ENCODE measurements at regions not wholly inside any gene's neighbourhood (a gene's known extent, or its start where the extent isn't known, plus 50 kb on each side); places are given as distances from the start of the nearest gene placed in this dataset.
"Not testable (repeated sequence)": the region's sequence is repeated elsewhere in the genome, so short reads cannot be mapped to it uniquely, and the experiment has no call there.

DNA sequence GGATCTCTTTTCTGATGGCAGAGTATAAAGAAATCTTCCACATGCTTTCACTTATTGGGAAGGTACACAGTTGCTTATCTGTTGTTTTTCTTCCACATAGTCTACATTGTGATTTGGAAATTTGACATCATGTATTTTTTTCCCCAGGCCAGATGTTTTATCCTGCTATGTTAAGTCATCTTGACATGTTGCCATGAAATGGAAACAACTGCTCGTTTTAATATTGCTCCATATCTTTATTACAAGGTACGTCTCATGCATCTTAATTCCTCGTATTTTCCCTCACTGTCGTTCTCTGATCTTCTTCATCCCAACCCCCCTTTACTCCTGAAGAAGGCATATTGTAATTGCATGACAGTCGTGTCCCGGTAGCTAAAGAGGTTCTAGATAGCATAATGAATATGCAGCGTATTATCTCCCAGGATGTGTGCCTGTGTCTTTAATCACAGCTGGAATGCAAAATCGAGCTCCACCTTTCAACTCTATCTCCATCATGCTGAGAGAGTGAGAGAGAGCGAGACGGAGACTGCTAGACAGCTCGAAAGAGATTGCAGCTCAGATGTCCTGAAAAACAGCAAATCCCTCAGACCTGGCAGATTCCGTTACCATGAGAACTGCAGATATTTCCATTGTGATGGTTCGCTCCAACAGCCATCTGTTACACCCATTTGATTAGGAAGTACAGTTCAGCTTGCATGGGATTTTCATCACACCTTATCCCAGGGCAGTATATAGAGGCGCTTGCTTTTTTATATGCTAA, 281.7 kb downstream of the TMEM38B start:
- DNase-seq (ENCODE audit: low read depth in 3 of 3) = no peak

DNA sequence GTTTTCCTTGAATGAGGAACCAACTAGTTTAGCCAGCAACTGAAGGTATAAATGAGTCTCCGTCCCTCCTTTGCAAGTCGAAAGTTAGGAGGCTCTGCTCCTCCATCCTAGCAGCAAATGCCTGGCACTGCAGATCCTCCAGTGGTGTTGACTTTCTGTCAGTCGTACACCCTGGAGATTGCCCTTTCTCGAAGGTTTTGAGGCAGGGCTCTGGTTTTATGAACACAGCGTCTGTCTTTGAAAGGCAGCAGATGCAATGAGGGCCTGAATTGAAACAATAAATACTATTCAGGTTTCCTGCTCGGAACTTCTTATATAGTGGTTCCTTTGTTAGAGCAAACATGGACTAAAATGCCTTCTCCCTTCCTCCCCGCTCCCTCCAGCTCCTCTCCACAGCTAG, 284.0 kb downstream of the TMEM38B start:
- no peak for DNase-seq (ENCODE audit: low read depth in 3 of 3)

DNA sequence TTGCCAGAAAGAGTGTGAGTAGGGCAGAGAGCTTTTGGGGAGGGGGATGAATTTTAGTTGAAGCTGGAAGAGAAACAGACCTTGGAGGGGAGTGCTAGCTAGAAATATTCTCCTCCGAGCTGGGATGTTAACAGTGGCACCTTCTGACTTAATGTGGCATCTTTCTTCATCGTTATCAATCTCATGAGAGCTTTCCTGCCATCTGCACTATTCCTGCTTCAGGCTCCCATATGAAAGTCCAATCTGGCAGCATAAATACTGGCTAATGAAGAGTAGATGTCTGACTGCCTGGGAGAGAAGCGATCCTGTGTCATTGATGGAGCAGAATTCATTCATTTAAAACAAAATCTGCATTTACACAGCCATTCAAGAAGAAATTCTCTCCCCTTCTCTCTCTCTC, 284.5 kb downstream of the TMEM38B start:
- no peak for DNase-seq (ENCODE audit: low read depth in 3 of 3)

DNA sequence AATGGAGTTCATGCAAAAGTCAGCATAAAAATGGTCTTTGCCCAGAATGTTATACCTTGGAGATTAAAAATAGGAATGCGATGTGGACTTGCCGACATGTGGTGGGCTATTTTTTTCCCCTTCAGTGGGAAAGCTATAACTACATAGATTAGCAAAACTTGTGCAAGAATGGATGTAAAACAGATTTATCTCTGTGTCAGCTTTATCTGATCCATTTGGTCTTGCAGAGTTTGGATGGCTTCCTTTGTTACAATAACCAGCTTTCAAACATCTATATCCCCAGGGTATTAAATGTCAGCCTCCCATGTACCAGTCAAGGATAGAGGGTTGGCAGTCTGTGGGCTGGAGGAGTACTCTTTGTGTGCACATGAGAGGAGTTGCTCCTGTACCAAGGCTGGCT, 284.9 kb downstream of the TMEM38B start:
- no peak for DNase-seq (ENCODE audit: low read depth in 3 of 3)

DNA sequence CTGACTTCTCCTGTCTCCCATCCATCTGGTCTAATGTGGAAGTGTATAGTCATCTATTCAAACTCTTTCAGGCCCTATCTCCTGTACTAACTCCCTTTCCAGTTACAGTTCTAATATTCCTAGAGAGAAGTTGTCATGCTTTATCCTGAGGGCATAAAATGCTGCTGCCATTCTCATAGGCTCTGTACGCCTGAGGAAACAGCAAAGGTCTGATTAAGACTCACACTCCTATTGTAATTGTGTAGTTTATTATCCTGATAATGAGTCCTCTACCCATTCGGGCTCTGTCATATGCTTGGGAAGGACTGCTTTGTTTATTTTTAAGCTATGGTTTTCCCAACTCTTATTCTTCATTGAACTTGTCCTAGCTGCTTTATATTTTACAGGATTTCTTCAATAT, 290.4 kb downstream of the TMEM38B start:
- no peak for DNase-seq (ENCODE audit: low read depth in 3 of 3)

DNA sequence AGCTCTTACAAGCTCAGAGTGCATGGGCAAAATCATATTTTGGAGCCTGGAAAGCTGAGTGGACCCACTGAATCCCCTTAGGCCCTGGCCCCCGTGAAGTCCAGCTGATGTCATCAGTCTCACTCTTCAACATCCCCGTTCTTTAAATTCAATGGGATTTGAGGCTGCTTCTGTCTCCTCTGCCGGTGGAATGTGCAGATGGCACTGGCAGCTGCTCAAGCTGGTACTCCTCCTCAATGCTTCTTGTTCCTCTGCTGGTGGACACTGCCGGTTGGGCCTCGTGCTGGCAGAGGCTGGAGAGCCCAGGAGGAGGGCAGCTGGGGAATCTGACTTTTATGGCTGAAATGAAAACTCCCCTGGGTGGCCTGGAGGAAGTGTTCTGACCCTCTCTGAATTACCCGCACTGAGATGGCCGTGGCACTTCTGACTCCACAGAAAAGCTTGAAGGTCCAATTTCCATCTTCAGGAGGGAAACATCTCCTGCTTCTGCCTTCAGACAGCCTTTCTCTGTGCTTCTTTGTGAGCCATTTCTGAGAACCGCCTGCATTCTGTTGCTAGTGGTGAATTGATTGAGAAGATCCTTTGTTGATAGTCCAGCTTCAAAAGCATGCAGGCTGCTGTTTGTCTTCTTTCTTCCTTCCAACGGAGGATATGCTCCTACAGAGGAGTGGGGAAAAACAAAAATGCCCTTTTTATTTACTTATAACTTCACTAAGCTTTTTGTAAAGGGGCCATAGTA, 298.9 kb downstream of the TMEM38B start:
- DNase-seq (ENCODE audit: low read depth in 3 of 3) = no peak

DNA sequence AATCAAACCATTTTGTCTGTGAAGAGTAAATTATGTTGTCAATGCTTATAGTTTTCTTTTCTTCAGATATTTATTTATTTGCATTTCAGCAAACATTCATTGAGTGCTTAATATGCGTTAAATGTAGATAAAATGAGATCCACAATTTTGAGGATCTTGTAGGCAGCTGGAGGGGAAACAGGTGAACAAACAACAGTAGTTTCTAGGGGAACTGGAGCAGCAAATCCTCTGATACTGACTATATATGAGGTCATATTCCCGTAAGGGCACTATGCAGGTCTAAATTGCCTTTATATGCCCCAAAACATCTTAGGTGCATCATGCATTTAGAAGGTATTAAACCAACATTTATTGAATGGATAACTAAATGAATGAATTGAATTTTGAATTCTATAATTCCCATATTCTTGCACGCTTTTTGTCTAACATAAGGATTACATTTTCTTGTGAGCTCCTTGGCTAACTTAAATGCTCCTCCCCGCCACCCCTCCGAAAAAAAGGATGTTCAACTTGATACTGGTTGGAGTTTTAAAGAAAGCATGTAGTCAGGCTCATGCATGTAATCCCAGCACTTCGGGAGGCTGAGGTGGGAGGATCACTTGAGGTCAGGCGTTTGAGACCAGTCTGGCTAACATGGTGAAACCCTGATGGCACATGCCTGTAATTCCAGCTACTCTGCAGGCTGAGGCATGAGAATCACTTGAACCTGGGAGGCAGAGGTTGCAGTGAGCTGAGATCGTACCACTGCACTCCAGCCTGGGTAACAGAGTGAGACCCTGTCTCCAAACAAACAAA, 299.8 kb downstream of the TMEM38B start:
- DNase-seq (ENCODE audit: low read depth in 3 of 3) = no peak

DNA sequence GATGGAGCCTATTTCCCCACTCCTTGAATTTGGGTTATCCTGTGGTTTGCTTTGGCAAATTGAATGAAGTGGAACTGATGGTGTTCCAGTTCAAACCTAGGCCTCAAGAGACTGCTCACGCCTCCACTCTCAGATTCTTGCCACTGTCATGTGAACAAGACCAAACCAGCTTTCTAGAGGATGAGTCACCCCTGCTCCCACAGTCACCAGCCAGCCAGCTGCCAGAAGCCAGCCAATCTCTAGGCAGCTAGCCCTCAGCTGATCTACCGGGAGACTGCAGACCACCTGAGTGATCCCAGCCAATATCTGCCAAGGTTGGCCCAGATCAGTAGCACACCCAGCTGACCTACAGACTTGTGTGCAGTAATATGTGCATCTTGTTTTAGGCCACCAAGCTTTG, 300.6 kb downstream of the TMEM38B start:
- no peak for DNase-seq (ENCODE audit: low read depth in 3 of 3)

DNA sequence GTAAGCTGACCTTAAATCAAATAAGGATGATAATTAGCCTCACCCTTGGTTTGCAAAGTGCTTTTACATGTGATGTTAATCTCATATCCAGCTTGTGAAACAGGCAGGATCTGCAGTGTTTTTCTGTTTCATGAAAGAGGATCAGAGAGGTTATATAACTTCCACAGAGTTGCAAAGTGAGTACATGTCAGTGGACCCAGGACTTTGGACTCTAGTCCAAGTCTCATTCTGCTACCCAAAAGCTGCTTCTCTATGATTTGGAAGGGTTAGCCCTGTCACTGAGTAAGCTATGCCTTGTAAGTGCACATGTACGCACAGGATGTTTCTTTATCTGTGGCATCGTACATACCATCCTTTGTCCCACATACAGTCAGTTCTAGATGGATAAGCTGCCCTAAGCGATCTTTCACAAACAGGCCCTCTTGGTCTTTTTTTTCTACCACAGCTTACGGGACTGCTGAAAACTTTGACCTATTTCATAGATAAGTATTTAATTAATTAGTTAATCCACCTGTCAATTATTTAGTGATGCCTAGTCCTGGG, 322.9 kb downstream of the TMEM38B start:
- no peak for DNase-seq (ENCODE audit: low read depth in 3 of 3)

DNA sequence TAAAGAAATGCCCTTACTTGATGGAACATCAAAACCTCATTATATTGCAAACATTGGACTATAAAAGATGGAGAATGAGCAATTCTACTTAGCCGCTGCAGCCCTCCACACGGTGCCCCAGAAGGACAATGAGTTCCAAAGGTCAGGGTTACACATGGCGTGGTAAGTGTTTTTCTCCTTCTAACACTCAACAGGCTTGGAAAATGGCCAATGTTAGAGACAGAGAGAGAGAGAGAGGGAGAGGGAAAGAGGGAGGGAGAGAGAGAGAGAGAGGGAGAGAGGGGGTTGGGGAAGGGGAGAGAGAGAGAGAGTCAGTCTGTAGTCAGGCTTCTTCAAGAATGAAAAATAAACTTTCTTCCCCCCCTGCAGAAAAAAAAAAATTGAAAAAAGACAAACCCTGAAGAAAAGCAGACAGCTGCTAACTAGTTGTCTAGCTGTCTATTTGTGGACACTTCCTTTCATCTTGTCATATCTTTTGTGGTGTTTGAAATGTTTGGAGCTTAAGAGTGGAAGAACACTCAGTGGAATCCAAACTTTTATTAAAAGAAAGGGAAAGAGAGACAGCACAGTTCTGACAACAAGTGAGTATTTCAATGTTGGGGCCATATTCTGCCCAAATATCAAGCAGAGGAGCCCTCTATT, 324.8 kb downstream of the TMEM38B start:
- DNase-seq (ENCODE audit: low read depth in 3 of 3) = no peak

DNA sequence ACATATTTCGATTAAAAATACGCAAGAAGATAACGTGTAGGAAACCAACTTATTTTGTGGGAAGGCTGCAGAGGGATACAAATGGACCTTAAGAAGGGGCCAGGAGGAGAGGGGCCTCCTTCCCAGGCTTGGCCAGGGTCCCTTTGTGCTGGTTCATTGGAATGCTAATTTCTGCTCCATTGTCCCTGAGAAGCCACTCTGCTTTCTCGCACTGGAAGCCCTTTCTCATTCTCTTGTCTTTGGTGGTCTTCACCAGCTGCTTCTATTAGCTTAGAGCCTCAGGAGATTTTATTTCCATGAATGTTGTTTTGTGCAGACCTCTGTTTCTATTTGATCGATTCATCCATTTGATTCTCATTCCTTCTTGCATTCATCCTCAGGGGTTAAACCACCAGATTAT, 325.4 kb downstream of the TMEM38B start:
- DNase-seq (ENCODE audit: low read depth in 3 of 3) = no peak

DNA sequence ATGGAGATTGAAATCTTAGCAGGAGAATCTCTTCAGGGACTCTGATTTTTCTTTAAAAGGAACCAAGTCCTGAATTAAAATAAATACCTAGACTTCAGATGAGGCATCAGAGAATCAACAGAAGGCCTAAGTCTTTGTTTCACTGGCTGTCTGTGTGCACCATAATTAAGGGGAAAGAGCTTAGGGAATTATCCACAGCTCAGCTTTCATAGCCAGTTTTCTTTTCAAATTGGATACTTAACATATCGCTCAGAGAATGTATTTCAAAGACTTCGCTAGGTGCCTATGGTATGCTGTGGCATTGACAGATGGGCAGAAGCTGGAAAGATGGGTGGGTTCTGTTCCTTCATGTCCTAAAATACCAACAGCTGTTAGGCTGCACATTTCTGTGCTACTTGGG, 325.8 kb downstream of the TMEM38B start:
- DNase-seq (ENCODE audit: low read depth in 3 of 3) = no peak

DNA sequence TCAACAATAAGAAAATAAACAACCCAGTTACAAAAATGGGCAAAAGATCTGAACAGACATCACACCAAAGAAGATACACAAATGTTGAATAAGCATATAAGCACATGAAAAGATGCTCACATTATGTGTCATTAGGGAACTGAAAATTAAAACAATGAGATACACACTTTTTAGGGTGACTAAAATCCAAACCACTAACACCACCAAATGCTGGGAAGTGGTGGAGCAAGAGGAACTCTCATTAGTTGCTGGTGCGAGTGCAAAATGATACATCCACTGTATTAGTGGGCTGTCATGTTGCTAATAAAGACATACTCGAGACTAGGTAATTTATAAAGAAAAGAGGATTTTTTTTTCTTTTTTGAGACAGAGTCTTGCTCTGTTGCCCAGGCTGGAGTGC, 329.1 kb downstream of the TMEM38B start:
- no peak for DNase-seq (ENCODE audit: low read depth in 3 of 3)

DNA sequence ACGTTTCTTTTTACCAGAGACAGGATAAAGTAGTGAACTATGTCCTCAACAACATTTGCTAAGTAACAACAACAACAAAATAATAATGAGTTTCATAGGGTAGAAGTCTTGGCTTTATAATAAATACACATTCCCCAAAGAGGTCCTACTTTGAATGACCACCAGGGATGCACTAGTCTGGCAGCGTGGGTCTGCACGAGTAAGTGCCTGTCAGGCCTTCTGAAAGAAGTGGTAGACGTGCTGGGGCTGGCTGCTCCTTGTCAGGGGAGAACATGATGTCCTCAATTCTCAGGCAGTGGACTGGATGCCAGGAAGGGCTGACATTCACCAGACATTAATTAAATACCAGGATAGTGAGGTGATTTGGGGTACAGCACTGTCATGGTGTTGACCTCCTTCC, 331.1 kb downstream of the TMEM38B start:
- no peak for DNase-seq (ENCODE audit: low read depth in 3 of 3)

DNA sequence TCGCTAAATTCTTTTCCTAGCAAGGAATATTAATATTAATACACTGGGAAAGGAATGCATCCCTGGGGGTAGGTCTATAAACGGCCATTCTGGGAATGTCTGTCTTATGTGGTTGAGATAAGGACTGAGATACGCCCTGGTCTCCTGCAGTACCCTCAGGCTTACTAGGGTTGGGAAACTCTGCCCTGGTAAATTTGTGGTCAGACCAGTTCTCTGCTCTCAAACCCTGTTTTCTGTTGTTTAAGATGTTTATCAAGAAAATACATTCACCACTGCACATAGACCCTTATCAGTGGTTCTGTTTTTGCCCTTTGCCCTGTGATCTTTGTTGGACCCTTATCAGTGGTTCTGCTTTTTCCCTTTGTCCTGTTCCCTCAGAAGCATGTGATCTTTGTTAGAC, 335.8 kb downstream of the TMEM38B start:
- not testable (repeated sequence) for DNase-seq (ENCODE audit: low read depth in 3 of 3)

DNA sequence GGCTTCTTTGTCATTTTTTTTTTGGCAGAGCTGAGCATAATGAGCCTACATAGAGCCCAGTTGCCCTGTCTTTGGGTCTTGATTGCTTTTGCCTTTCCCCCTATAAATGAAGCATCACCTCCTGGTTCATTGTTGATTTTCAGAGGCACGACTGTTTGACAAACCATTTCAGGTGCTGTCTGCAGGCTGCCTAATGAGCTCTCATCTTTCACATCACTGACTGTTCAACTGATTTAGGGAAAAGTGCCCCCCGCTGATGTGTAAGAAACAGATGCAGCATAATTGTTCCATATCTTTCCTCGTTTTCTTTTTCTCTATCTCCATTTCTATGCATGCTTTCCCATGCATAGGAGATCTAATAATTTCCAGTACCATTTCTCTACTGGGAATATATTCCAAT, 338.6 kb downstream of the TMEM38B start:
- DNase-seq (ENCODE audit: low read depth in 3 of 3) = no peak

DNA sequence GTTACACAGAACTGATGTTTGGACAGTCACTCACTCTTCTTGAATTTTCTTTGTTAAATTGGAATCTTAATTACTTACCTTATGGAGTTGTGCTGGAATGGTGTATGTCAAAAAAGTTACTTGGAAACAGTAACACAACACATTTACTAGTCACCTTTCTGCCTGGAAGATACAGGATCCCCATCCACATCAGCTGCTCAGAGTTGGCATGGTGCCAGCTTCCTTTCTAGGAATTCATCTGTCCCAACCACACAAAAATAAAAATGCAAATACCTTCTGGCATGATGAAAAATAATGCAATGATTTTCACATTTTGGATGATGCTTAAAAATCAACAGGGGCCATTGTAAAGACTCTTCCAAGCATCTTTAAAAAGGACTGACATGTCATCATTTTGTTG, 341.5 kb downstream of the TMEM38B start:
- no peak for DNase-seq (ENCODE audit: low read depth in 3 of 3)

DNA sequence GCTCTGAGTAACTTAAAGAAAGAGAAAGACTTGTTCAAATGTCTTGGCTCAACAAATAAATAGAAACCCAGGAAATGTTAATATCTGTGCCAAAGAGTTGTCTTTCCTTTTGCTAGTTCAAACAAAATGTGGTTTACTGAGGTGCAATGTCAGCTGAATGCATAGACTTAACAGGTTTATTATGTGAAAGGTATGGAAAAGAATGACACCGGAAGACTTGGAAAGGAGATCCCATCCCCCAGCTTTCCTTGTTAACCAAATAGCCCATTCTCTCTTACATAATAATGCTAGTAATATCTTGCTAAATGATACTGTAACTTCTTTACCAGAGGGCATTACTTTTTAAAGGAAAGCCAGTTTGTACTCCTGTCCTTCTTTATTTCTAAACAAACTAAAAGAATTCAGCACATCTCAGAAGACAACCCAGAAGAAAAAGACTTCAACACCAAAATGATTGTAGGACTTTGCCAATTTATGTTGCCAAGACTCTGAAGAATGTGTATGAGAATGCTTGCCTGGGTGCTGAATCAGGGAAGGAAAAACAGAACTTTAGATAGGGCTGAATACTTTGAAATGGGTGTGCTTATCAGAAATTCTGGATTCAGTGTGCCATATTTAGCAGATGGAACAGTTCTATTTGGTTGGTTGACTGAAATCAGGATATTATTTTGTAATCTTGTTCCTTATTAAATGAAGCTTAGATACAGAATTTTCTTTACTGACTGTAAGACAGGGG, 344.1 kb downstream of the TMEM38B start:
- no peak for DNase-seq (ENCODE audit: low read depth in 3 of 3)

DNA sequence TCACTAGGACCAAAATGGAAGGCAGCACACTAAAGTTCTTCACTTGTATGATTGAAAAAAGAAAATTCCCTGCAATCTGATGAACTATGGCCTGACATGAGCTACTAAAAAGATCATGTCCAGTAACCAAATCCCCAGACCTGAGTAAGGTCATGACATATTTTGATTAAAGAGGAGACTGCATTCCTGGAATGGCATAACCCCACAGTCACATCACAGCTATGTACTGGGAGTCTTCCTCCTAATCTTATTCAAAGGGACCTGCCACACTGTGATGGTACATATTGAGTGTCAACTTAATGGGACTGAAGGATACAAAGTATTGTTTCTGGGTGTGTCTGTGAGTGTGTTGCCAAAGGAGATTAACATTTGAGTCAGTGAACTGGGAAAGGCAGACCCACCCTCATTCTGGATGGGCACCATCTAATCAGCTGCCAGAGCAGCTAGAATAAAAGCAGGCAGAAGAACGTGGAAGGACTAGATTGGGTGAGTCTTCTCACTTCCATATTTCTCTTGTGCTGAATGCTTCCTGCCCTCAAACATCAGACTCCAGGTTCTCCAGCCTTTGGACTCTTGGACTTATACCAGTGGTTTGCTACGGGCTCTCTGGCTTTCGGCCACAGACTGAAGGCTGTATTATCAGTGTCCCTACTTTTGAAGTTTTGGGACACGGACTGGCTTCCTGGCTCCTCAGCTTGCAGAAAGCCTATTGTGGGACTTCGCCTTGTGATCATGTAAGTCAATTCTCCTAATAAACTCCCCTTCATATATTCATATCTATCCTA, 345.0 kb downstream of the TMEM38B start:
- DNase-seq (ENCODE audit: low read depth in 3 of 3) = no peak

DNA sequence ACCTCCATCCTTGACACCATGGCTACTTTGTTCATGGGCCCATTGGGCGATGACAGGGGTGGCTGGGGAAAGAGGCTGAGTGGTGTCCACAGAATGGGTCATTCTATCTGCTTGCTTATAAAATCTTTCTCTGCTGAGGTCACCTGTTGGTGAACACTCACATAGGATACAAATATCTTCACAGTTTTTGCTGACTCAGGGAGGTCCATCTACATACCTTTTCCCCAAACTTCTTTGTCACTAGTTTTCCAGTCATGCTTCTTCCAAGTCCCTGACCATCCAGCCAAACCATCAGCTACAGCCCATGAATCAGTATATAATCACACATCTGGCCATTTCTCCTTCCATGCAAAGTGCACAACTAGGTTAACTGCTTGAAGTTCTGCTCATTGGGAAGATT, 347.6 kb downstream of the TMEM38B start:
- not testable (repeated sequence) for DNase-seq (ENCODE audit: low read depth in 3 of 3)
